HCT116 (cell line): ENCODE measurements at regions not wholly inside any gene's neighbourhood (a gene's known extent, or its start where the extent isn't known, plus 50 kb on each side); places are given as distances from the start of the nearest gene placed in this dataset.

Experiments used
- ATAC-seq: fragments of 200-7000 bp; cut with Tn5 transposase; 2 replicates; pipeline ENCODE4 v1.9.1; 2020; ENCODE audit warnings: mild to moderate bottlenecking, moderate library complexity
- BruUV-seq: library from RNA; stranded (reverse); fragments of 400-500 nt; replicated peaks from 2 replicates; lab custom pipeline; 2021; lab: Mats Ljungman, UMichigan
- CTCF ChIA-PET: fragments of 300-600 bp; sonication (Branson Sonifier 250); formaldehyde crosslinking; loops from one replicate; lab custom pipeline; 2021; ENCODE audit warnings: antibody characterized with exemption; lab: Charles Lee
- POLR2A ChIA-PET: fragments of 300-600, 350-600 bp; sonication (Branson Sonifier 250); formaldehyde crosslinking; loops from one replicate; lab custom pipeline; 2021; ENCODE audit warnings: antibody characterized with exemption; lab: Charles Lee
- RAD21 ChIA-PET, 2 experiments: fragments of 300-600 bp; sonication (Branson Sonifier 250); formaldehyde crosslinking; loops; one replicate each; lab custom pipeline; 2023; ENCODE audit warnings: low total read pairs in 2 of 2; ENCODE audit not compliant: uncharacterized antibody in 2 of 2, unreplicated experiment in 2 of 2, low non-redundant PET in 1 of 2; lab: Charles Lee
- DNase-seq: peaks from one replicate; pipeline ENCODE4 v3.0.0-alpha.2; 2010; ENCODE audit warnings: low read depth, low spot score
- H2AFZ ChIP-seq: fragments of 200-600 bp; shearing (Covaris generic), sonication (generic); 2 replicates; pipeline ENCODE4 v1.6.1; 2017; ENCODE audit warnings: low read depth, mixed run types, mixed read lengths, antibody characterized with exemption, low read length; ENCODE audit not compliant: poor library complexity, severe bottlenecking
- H3K27ac ChIP-seq: 2 replicates; pipeline ENCODE4 v1.5.1; 2012; ENCODE audit warnings: low read depth, low read length
- H3K27me3 ChIP-seq: fragments of 200-600 bp; sonication (generic); 2 replicates; pipeline ENCODE4 v1.6.1; 2016; ENCODE audit warnings: mixed run types, low read length, mixed read lengths; ENCODE audit not compliant: insufficient read depth
- H3K36me3 ChIP-seq, 2 experiments: fragments of 200-500 bp in 1 of 2; fragments of 200-600 bp in 1 of 2; sonication (Bioruptor generic) in 1 of 2; sonication (generic) in 1 of 2; 2 replicates each; pipeline versions ENCODE4 v1.5.1 to v1.6.1; 2014 to 2016; ENCODE audit warnings: low read length in 2 of 2, inconsistent platforms in 1 of 2, mixed read lengths in 1 of 2, mixed run types in 1 of 2; ENCODE audit not compliant: insufficient read depth in 2 of 2, control insufficient read depth in 1 of 2
- H3K4me1 ChIP-seq, 2 experiments: fragments of 200-600 bp in 1 of 2; sonication (generic) in 1 of 2; 2 replicates each; pipeline versions ENCODE4 v1.5.1 to v1.6.1; 2012 to 2017; ENCODE audit warnings: low read length in 2 of 2, inconsistent platforms in 1 of 2, mild to moderate bottlenecking in 1 of 2, mixed read lengths in 1 of 2, mixed run types in 1 of 2, moderate library complexity in 1 of 2; ENCODE audit not compliant: insufficient read depth in 2 of 2, control insufficient read depth in 1 of 2
- H3K4me2 ChIP-seq: fragments of 200-600 bp; sonication (generic); 2 replicates; pipeline ENCODE4 v1.6.1; 2017; ENCODE audit warnings: mixed run types, low read length, mixed read lengths
- H3K4me3 ChIP-seq, 2 experiments: fragments of 200-600 bp in 1 of 2; sonication (generic) in 1 of 2; replicated peaks in 1 of 2; 2 replicates each; pipeline ENCODE4 v1.5.1; 2011 to 2016; ENCODE audit warnings: low read length in 2 of 2, control low read depth in 1 of 2, low read depth in 1 of 2, mild to moderate bottlenecking in 1 of 2, mixed read lengths in 1 of 2, mixed run types in 1 of 2
- H3K79me2 ChIP-seq: fragments of 200-600 bp; sonication (generic); 2 replicates; pipeline ENCODE4 v1.6.1; 2017; ENCODE audit warnings: mild to moderate bottlenecking, mixed run types, low read length, moderate library complexity, mixed read lengths; ENCODE audit not compliant: insufficient read depth
- H3K9ac ChIP-seq: fragments of 200-600 bp; sonication (generic); 2 replicates; pipeline ENCODE4 v1.6.1; 2016; ENCODE audit warnings: low read length, mixed read lengths
- H3K9me2 ChIP-seq: fragments of 200-600 bp; sonication (generic), shearing (Covaris generic); 2 replicates; pipeline ENCODE4 v1.6.1; 2017; ENCODE audit warnings: mixed run types, mild to moderate bottlenecking, moderate library complexity; ENCODE audit not compliant: insufficient read depth
- H3K9me3 ChIP-seq, 2 experiments: fragments of 200-500 bp in 1 of 2; fragments of 200-600 bp in 1 of 2; sonication (Bioruptor generic) in 1 of 2; sonication (generic) in 1 of 2; 2 replicates each; pipeline ENCODE4 v1.6.1; 2014 to 2017; ENCODE audit warnings: low read length in 2 of 2, mixed read lengths in 2 of 2, inconsistent platforms in 1 of 2, low read depth in 1 of 2, mild to moderate bottlenecking in 1 of 2, mixed run types in 1 of 2, moderate library complexity in 1 of 2; ENCODE audit not compliant: control insufficient read depth in 1 of 2, insufficient read depth in 1 of 2
- H4K20me1 ChIP-seq: fragments of 200-600 bp; sonication (generic), shearing (Covaris generic); 2 replicates; pipeline ENCODE4 v1.6.1; 2017; ENCODE audit warnings: mixed run types, mild to moderate bottlenecking, moderate library complexity; ENCODE audit not compliant: insufficient read depth
- EGR1 ChIP-seq: IDR thresholded peaks from 2 replicates; pipeline ENCODE4 v1.6.1; 2012; ENCODE audit warnings: low read depth
- ELF1 ChIP-seq: IDR thresholded peaks from 2 replicates; pipeline ENCODE4 v1.6.1; 2012; ENCODE audit warnings: low read depth, borderline replicate concordance
- EZH2 ChIP-seq: fragments of 200-600 bp; sonication (generic); IDR thresholded peaks from 2 replicates; pipeline ENCODE4 v1.6.1; 2017; ENCODE audit warnings: antibody characterized with exemption, mixed run types
- FOSL1 ChIP-seq: IDR thresholded peaks from 2 replicates; pipeline ENCODE4 v1.6.1; 2012; ENCODE audit warnings: low read depth
- MAX ChIP-seq: IDR thresholded peaks from 2 replicates; pipeline ENCODE4 v1.6.1; 2012
- SP1 ChIP-seq: IDR thresholded peaks from 2 replicates; pipeline ENCODE4 v1.6.1; 2012; ENCODE audit warnings: low read depth
- TCF7L2 ChIP-seq: IDR thresholded peaks from 2 replicates; pipeline ENCODE4 v1.7.0; 2011; ENCODE audit warnings: borderline replicate concordance, inconsistent platforms; ENCODE audit not compliant: insufficient read depth, insufficient read length; ENCODE audit errors: extremely low read depth
- YY1 ChIP-seq: IDR thresholded peaks from 2 replicates; pipeline ENCODE4 v1.6.1; 2011; ENCODE audit warnings: low read length, low read depth, moderate library complexity, mild to moderate bottlenecking; ENCODE audit not compliant: insufficient replicate concordance; ENCODE audit errors: extremely low read depth
- intact Hi-C: fragments of 100-400 bp; cut with micrococcal nuclease; formaldehyde crosslinking; loops from 2 replicates; pipeline ENCODE4 v1.10.0; 2022
- TF ChIP-seq, protein P1 (sequence below): IDR thresholded peaks from 2 replicates; pipeline ENCODE4 v1.6.1; 2012

- RAD21 ChIA-PET: no interaction called here
- BruUV-seq: no TSS peak
- Histone ChIP-seq H3K27ac (no peak overlapping the region), H3K4me2 (no peak overlapping the region), H3K9me2 (no peaks in the 10 kb centered on the region), H3K36me3 (no peaks in the 10 kb centered on the region), H4K20me1 (no peaks in the 10 kb centered on the region), H3K9ac (no peak overlapping the region), H3K79me2 (no peaks in the 10 kb centered on the region), H3K4me3 (no peak overlapping the region), H2AFZ (no peak overlapping the region), H3K9me3 (no peaks in the 10 kb centered on the region)
- no peak for ATAC-seq
- intact Hi-C loops: no loop called here
- no peak for DNase-seq
- POLR2A ChIA-PET: no interaction called here
- TF ChIP-seq ELF1: no peak
- no peak for TF ChIP-seq MAX
- no peak for TF ChIP-seq FOSL1
- TF ChIP-seq EGR1: no peak
- TF ChIP-seq SP1: no peak
- TF ChIP-seq TCF7L2: no peak
- TF ChIP-seq, all 23 proteins: peak for 0
- Histone ChIP-seq H3K27me3 (no peaks in the 10 kb centered on the region), H3K4me1 (no peaks in the 10 kb centered on the region)
- CTCF ChIA-PET: no interaction called here
These were observed 76.9 kb upstream of the GLI2 start for GRCh38 chr2:120658770-120659158.

GRCh38 chr2:120659275-120659977 is 76.2 kb upstream of the GLI2 start:
- no peaks in the 10 kb centered on the region for H3K27me3 ChIP-seq
- no peaks in the 10 kb centered on the region for H3K36me3 ChIP-seq
- H3K4me3 ChIP-seq: no peak overlapping the region
- H3K4me2 ChIP-seq: no peak overlapping the region
- intact Hi-C loops: no loop called here
- ATAC-seq (no peak), DNase-seq (no peak)
- H3K9me2 ChIP-seq: no peaks in the 10 kb centered on the region
- H3K9me3 ChIP-seq: no peaks in the 10 kb centered on the region
- no peaks in the 10 kb centered on the region for H4K20me1 ChIP-seq
- CTCF ChIA-PET: no interaction called here
- no peak overlapping the region for H3K9ac ChIP-seq
- POLR2A ChIA-PET: no interaction called here
- TF ChIP-seq, protein P1, sequence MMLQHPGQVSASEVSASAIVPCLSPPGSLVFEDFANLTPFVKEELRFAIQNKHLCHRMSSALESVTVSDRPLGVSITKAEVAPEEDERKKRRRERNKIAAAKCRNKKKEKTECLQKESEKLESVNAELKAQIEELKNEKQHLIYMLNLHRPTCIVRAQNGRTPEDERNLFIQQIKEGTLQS: no peak
- TF ChIP-seq EZH2: no peak
- no peak for TF ChIP-seq YY1
- no TSS peak for BruUV-seq
- no peaks in the 10 kb centered on the region for H3K4me1 ChIP-seq
- H3K27ac ChIP-seq: no peak overlapping the region
- H2AFZ ChIP-seq: no peak overlapping the region
- no peaks in the 10 kb centered on the region for H3K79me2 ChIP-seq
- RAD21 ChIA-PET: no interaction called here
